GM21529 (cell line): ENCODE measurements at regions not wholly inside any gene's neighbourhood (a gene's known extent, or its start where the extent isn't known, plus 50 kb on each side); places are given as distances from the start of the nearest gene placed in this dataset.
"Not testable (repeated sequence)": the region's sequence is repeated elsewhere in the genome, so short reads cannot be mapped to it uniquely, and the experiment has no call there.

Experiments used
- ATAC-seq: cut with Tn5 transposase; IDR thresholded peaks from one replicate; pipeline ENCODE4 v1.9.1; 2021; ENCODE audit not compliant: unreplicated experiment

DNA sequence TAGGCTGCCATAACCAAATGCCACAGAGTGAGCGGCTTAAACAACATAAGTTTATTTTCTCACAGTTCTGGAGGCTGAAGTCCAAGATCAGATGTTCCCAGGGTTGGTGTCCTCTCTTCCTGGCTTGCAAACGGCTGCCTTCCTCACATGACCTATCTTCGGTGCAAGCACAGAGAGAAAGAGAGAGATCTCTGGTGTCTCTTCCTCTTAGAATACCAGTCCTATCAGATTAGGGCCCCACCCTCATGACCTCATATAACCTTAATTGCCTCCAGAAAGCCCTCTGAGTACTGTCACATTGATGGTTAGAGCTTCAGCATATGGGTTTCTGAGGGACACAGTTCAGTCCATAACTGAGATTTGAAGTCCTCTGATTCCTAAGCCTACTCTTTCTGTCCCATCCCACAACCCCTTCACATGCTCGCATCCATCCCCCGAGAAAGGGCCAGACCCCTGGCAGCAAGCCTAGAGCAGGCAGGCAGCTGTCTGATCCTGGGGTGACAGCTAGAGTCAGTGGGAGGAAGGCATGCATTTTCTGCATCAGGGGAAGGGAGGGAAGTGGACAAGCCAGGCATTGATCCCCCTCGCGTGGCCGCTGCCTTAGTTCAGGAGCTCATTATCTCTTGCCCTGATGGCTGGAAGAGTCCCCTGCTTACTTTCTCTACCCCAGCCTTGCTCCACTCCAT lies 114.1 kb downstream of the FAR1 start:
- ATAC-seq: no peak

DNA sequence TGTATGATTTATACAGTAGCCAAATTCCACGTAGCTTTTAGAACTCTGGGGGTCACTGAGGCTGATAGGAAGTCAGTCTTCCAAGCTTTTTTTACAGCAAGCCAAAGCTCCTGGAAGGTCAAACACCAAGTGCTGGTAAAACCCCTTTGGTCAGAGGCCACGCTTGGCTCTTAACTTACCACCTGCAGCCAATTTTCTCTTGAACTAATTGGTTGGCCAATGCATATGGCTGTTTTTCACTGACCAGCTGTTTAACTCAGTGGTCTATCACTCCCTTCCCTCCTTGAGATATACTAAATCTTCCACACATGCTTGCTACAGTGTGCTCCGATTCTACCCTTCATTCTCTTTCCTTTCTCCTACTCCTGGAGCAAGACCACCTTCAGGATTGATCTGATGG lies 116.0 kb downstream of the FAR1 start:
- no peak for ATAC-seq

DNA sequence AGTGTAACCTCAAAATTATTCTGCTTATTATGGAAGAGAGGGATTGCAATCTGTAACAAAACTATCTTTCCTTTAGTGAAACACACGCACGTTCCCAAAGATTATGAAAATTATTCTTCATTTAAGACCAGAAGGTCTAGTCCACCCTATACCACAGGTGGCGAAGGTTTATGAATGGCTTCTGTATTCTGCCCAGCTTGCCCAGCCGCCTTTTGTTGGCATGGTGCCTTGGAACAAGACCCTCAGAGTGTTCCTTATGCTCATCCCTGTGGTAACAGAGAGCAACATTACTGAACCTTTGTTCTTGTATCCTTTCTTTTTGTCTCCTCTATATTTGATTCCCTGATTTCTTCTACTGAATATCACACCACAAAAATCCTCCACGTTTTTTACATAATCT lies 116.4 kb downstream of the FAR1 start:
- no peak for ATAC-seq

DNA sequence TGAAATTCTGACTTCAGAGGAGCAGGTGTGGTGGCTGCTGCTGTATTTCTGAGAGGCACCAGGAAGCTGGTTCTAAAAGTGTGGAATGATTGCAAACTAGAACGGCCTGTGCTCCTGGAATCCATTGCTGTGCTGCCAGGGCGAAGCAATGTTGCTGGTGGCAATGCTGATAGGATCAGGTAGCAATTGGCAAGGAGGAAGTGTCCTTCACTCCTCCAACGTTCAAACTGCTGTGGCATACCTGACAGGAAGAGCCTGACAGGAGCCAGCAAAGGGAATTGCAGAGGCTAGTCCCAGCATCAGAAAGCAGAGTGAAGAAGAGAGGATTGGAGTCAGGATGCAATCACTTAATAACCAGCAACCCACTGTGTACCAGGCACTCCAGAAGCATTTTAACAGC lies 118.2 kb downstream of the FAR1 start:
- ATAC-seq: no peak

DNA sequence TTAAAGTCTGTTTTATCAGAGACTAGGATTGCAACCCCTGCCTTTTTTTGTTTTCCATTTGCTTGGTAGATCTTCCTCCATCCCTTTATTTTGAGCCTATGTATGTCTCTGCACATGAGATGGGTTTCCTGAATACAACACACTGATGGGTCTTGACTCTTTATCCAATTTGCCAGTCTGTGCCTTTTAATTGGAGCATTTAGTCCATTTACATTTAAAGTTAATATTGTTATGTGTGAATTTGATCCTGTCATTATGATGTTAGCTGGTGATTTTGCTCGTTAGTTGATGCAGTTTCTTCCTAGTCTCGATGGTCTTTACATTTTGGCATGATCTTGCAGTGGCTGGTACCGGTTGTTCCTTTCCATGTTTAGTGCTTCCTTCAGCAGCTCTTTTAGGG lies 129.1 kb downstream of the FAR1 start:
- ATAC-seq: not testable (repeated sequence)

DNA sequence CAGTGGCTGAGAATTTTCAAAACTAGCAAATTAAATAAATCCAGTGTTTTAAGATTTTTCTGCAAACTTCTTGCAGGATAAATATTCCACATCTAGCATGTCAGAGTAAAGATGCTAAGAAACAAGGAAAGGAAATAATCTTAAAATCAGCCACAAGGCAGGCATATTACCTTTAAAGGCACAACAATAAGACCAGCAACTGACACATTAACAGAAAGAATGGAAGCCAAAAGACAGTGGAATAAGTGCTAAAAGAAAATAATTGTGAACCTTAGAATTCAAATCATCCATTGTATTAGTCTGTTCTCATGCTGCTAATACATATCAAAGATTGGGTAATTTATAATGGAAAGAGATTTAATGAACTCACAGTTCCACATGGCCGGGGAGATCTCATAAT lies 132.4 kb downstream of the FAR1 start:
- ATAC-seq: no peak

DNA sequence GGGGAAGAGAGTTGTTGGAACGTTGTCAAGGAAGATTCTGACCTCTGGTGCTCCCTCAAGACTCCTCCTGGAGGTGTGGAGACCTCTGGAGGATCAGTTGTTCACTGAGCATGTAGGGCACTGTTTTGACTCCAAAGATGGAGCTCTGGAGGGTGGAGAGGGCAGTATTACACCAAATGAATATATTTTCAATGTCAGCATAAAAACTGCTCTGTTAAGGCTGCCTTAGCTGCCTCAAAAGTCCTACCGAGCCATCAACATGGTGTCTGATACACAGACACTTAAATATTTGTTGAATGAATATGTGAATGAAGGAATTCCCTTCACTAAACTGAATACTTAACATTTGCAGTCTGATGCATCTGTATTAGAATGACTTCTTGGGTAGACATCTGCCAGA lies 144.2 kb upstream of the SPON1 start:
- ATAC-seq: no peak

DNA sequence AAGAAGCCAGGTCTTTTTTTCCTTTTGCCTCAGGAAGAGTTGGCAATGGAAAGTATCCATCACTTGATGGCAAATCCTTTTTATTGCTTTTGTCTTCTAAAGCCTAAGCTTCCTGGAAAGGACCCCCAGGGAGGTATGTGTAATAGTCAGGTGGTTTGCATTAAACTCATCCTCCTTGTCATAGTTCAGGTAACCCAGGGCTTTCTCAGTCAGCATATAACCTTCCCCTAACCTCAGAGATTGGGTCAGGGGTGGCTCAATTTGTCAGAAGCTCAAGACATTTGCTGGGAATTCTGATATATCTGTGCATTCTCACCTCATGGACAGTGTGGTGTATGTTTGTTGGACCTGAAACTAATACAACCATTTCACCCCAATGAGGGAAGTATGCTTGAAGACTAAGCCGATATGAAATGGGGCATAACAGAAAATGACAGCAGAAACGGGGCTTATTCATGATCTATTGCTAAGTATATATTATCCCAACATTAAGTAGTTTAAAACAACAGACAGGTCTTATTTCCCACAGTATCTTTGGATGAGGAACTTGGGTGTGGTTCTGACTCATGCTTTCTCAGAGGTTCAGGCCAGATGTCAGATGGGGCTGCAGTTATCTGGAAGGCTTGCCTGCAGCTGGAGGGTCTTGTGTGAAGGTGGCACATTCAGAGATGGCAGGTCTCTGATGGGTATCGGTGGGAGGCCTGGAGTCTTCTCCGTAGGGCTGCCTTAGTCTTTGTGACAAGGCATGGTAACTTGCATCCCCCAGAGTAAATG lies 135.8 kb upstream of the SPON1 start:
- ATAC-seq: no peak

DNA sequence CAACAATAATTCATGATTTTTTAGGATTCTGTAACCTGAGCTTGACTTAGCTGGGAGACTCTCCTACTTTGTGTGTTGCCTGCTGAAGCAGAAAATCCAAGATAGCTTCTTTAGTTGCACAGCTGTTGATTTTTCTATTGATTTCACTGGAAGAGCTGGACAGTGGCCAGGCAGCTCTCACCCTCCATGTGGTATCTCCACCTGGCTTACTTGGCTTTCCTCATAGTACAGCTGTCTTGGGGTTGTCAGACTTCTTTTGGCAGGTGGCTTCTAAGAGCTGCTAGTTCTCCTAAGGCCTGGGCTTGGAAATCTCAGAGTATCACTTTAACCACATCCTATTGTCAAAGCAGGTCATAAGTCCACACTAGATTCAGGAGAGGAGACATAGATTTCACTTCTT lies 130.8 kb upstream of the SPON1 start:
- ATAC-seq: no peak

DNA sequence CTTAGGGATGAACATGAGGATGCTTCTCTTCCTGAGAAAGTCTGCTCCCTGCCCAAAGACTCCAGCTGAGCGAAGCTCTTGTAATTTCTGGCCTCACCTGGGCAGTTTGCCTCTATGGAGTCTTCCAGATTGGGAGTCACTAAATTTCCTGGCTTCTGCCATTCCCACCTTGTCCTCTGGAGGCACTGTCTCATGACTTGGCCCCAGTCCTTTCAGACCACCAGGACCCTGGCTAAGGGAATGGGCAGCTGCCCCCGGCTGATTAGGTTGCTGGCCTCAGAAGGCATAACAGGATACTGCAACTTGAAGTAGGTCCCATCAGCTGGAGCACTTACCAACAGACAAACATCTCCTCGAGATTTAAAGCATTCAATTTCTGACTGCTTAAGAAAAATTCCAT lies 128.1 kb upstream of the SPON1 start:
- no peak for ATAC-seq

DNA sequence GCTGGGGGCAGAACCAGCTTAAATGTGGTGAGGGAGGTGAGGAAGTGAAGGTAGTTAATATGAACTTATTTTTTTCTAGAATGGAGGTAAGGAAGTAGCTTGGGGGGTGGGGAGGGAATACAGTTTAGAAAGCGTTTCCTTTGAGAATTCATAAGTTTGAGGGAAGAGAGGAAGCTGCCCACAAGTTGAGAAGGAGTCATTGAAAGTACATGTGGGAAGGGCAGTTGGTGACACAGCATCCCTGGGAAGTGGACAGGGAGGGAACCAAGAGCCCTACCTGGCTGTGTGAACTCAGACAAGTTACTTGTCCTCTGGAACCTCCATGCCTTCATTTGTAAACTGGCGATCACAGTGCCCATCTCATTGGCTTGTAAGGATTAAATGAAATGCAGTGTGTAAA lies 125.9 kb upstream of the SPON1 start:
- ATAC-seq: no peak

DNA sequence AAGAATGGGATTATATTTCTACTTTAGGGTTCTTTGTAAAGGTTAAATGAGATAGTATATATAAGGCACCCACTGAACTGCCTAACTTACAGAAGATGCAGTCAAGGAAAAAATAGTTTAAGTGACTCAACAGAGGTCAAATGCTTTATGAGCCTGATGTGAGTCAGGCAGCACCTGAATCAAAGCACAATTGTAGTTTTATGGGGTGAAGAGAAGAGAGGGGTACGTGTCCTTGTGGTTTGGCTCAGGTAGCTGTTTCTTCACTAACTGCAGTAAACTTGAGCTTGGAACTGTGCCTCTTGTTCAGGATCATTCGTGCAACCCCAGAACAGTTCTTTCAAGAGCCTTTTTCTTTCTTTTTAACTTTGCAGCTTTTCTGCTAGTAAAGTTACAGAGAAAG lies 125.2 kb upstream of the SPON1 start:
- no peak for ATAC-seq

DNA sequence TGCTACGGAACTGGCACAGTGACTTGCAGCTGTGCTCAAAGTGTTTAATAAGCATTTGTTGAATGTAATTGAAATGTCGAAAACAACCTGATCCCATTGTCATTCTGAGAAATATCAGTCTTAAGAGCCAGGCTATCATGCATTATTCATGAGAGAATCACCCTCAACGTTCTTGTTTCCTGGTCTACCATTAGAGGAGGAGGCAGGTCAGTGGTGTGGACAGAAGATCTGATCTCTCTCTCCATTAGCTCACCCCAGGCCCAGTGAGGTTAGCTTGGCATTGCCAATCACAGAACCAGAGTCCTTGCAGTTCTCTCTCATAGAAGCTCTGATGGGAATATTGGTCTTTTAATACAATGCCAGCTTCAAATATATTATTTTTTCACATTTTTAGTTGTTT lies 121.1 kb upstream of the SPON1 start:
- no peak for ATAC-seq

DNA sequence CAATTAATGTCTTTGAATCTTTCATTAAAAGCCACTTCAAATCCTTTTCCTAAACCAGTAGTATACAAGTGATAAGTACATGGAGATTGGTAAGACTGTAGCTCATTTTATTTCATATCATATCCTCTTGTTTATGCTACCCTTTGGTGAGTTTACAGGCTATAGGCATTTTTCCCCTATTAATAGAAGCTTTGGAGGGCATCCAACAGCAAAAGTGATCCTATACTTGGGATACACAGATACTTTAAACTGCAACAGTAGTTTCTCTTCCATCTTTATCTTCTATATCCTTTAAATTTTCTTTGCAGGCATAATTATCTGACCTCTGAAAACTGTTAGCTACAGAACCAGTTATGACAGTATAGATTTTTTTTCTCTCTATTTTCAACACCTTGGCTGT lies 114.5 kb upstream of the SPON1 start:
- no peak for ATAC-seq

DNA sequence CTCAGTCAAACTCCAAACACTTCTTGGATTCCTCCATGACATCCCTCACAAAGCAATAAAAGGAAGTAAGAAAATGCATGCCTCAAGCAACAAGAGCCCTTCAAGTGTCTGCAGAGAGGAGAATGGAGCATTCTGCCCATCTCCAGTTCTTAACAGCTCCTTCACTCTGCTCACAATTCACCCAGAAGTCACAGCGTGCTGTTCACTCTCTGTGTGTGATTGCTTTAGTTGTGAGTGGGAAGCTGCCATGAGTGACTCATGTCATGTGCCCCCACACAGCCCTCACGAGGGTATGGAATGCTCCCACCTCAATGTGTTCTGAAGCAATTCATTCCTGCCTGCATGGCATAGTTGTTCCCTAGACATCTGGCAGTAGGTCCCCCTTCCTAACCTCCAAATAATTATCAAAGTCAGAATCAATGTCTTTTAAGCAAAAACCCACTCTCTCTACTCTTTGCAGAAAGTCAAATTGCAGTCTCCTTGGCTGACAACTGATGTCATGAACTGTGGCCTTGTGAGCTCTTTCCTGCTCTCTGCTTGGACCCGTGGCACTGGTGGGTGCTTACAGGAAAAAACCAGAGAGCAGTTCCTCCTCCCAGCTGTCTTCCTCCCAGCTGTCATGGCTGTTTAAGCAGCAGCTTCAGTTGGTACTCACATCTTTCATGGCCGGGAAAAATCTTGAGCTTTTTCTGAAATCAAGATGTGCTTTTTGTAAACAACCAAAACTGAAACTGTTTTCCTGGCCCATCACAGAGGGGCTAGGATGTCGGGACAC lies 112.1 kb upstream of the SPON1 start:
- no peak for ATAC-seq

DNA sequence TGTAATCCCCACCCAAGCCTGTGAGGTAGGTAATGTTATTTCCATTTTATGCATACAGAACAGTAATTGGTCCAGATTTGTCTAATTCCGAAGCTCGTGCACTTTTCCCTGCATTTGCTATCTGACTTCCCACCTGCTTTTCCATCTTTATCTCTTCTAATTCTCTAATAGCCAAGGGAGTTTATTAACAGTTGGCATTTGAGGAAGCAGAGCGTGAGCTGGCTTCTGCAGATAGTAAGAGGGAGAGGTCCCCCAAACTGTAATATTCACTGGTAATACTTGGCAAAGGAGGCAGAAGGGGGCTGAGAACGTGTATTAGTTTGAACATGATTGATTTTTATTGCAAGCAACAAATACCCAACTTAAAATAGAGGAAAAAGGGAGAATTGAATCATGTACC lies 110.8 kb upstream of the SPON1 start:
- no peak for ATAC-seq

DNA sequence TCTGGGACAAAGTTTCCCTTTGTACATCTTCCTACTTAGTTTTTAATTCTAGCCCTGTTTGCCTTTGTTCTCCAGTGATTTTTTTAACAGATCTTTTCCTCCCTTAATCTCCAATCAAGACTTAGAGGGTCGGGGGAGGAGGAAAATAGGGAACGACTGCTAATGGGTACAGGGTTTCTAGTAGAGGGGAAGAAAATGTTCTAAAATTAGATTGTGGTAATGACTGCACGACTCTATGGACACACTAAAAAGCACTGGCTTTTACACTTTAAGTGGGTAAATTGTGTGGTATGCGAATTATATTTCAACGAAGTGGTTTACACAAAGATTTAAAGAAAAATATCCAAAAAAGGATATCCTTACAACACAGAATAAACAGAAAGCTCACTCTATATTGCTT lies 110.0 kb upstream of the SPON1 start:
- no peak for ATAC-seq

DNA sequence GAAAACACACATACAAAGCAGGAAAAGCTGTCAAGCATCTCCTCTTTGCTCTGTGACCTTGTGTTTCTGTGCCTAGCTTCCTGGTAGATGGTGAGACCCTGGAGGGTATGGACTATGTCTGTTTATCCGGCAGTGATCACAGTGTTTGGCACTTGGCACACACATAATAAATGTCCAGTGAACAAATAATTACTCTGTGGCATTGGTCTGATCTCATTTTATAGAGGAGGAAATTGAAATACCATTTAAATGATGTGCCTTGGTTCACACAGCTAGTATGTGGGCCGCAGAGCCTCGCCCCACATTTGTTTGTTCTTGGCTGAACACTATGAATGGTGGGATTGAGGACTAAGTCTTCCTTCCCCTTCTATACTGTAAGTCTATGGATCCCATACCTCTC lies 104.7 kb upstream of the SPON1 start:
- no peak for ATAC-seq

DNA sequence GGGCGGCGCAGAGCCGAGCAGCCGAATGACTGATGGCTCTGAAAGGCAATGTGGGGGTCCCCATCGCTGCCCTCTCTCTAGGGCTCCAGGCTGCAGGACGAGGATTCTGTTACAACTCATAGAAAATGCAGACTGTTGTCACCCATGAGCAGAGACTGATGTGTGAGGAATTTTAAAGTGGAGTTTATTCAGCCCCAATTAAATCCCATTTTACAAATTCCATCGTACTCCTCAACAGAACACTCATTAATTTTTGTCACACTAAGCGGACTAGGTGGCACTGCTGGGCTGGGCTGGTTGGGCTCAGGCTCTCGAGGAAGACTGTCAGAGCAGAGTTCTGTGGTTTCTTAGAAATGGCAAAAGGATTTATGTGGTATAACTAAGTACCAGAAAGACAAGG lies 102.6 kb upstream of the SPON1 start:
- no peak for ATAC-seq

DNA sequence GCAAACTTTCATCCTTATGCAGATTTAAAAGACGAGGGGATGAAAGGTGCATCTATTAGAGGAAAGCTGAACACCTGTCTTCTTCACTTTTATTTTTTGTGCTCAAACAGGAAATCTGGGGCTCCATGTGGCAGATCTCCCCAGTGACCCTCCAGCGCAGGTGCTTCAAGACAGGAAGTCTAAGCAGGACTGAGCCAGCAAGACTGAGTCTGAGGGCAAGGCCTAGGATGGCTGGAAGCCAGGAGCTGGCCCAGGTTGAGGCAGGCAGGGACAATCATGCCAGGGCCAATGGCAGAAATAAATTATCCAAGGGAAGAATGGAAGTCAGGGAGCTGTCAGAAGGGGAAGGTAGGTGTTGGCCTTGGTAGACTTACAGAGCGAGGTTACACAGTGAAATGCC lies 101.1 kb upstream of the SPON1 start:
- ATAC-seq: peak; percentile 60

DNA sequence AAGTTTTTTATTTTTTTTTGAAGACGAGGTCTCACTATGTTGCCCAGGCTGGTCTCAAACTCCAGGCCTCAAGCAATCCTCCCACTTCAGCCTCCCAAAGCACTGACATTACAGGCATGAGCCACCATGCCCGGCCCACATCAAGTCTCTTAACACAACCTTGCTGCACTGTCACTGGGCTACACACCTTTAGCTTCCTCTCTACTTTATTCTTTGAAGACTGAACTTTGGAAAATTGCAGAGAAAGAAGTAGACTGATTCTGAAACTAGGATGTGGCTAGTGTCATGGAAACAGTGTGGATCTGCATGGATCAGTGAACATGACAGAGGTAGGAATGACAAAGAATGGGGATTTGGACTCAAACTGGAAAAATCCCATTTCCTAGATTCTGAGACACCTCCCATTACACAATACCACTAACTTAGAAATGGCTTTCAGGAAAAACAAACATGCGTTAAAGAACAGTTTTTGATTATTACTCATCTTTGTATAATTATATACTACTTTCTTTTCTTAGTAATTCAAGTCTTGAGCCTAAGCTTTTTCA lies 99.6 kb upstream of the SPON1 start:
- no peak for ATAC-seq
